ENCODE measurements at regions not wholly inside any gene's neighbourhood (a gene's known extent, or its start where the extent isn't known, plus 50 kb on each side); places are given as distances from the start of the nearest gene placed in this dataset.

DNA sequence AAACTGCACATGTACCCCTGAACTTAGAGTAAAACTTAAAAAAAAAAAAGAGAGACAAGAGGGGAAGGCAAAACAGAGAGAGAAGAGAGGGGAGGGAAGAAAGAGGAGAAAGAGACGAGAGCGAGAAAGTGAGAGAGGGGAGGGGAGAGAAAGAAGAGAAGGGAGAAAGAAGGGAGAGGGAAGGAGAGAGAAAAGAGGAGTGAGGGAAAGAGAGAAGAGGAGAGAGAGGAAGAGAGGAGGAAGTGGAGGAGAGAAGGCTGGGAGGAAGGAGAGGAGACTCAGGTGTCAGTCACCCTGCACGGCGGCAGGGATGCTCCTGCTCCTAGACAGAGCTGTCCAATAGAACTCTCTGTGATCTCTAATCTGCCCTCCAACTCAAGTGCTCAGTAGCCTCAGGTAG lies 248.3 kb downstream of the MIAT start:
- no peak overlapping the region; a peak in 1 of 5 replicates for H3K4me3 Mint-ChIP-seq
- H2AK5ac ChIP-seq (ENCODE audit: insufficient read length, low read length): no peak overlapping the region
- no peaks in the 10 kb centered on the region for H3K9me3 ChIP-seq (ENCODE audit: control insufficient read depth, low read depth, low read length)
- no peak overlapping the region for H2BK5ac ChIP-seq (ENCODE audit: insufficient read length, low read length)
- H2BK120ac ChIP-seq (ENCODE audit: low read depth, low read length, poor library complexity, severe bottlenecking): no peak overlapping the region
- no peak overlapping the region for H3K9ac ChIP-seq (ENCODE audit: extremely low read depth, insufficient read length, low read length)
- no peak overlapping the region for H3K27ac ChIP-seq (ENCODE audit: insufficient read length, low read depth, low read length)
- H3K4ac ChIP-seq (ENCODE audit: low read depth, low read length): no peak overlapping the region
- no peak overlapping the region for H2AFZ ChIP-seq (ENCODE audit: low read length)
- no peak overlapping the region for H4K8ac ChIP-seq (replicated peaks; ENCODE audit: insufficient read length, low read depth, low read length)
- no CpG with 5 or more reads among the region's 4 CpGs for WGBS (ENCODE audit: extremely low coverage, insufficient read length, low lambda C conversion rate)
- no peak overlapping the region for H3K18ac ChIP-seq (ENCODE audit: insufficient read length, low read depth, low read length)
- peaks cover 38 to 55% of the 10 kb centered on the region in 2 experiments for H3K4me1 Mint-ChIP-seq
- H3K9me3 Mint-ChIP-seq: no peaks in the 10 kb centered on the region
- H3K27ac Mint-ChIP-seq: no peak overlapping the region
- no peak overlapping the region for H2BK15ac ChIP-seq (ENCODE audit: low read depth, low read length)
- peaks cover 2% of the 10 kb centered on the region; the same call in 1 of the 2 replicates for H3K27me3 ChIP-seq (ENCODE audit: insufficient read depth, low read length)
- H3K36me3 Mint-ChIP-seq (ENCODE audit: insufficient read depth in 1 of 3, low read depth in 3 of 3): no peaks in the 10 kb centered on the region; a peak in 1 of 7 replicates
- no peak overlapping the region for H3K23ac ChIP-seq (ENCODE audit: insufficient read length, low read depth, low read length)
- peaks cover 10% of the 10 kb centered on the region for H3K23me2 ChIP-seq (ENCODE audit: insufficient read length, low read depth, low read length, poor library complexity, severe bottlenecking)
- no peak overlapping the region for H2BK12ac ChIP-seq (ENCODE audit: insufficient read length, low read depth, low read length)
- no peaks in the 10 kb centered on the region for H4K20me1 ChIP-seq (ENCODE audit: control insufficient read depth, insufficient read depth, insufficient read length)
- no peak overlapping the region for H3T11ph ChIP-seq (ENCODE audit: low read length)
- H2BK20ac ChIP-seq (ENCODE audit: low read depth, low read length, poor library complexity, severe bottlenecking): no peak overlapping the region
- H4K5ac ChIP-seq (ENCODE audit: insufficient read length, low read depth, low read length): no peak overlapping the region
- no peaks in the 10 kb centered on the region for H3K79me2 ChIP-seq (ENCODE audit: insufficient read depth, low read length)
- DNase-seq: no peak
- H3K4me1 ChIP-seq (ENCODE audit: insufficient read depth, low read length): no peaks in the 10 kb centered on the region; the same call in 1 of the 2 replicates
- H3K14ac ChIP-seq (ENCODE audit: insufficient read depth, low read length): no peak overlapping the region
- peaks cover 78% of the 10 kb centered on the region for H3K27me3 Mint-ChIP-seq (ENCODE audit: low read depth)
- no peaks in the 10 kb centered on the region for H3K79me1 ChIP-seq (ENCODE audit: insufficient read depth, low read depth, low read length, poor library complexity, severe bottlenecking)
- no peak overlapping the region for H3K4me2 ChIP-seq (ENCODE audit: insufficient read depth, insufficient read length, low read length)
- H3K56ac ChIP-seq (ENCODE audit: insufficient read length, low read depth, low read length): no peak overlapping the region
- H4K91ac ChIP-seq (ENCODE audit: insufficient read length, low read depth, low read length): no peak overlapping the region
- TF ChIP-seq, protein P1, sequence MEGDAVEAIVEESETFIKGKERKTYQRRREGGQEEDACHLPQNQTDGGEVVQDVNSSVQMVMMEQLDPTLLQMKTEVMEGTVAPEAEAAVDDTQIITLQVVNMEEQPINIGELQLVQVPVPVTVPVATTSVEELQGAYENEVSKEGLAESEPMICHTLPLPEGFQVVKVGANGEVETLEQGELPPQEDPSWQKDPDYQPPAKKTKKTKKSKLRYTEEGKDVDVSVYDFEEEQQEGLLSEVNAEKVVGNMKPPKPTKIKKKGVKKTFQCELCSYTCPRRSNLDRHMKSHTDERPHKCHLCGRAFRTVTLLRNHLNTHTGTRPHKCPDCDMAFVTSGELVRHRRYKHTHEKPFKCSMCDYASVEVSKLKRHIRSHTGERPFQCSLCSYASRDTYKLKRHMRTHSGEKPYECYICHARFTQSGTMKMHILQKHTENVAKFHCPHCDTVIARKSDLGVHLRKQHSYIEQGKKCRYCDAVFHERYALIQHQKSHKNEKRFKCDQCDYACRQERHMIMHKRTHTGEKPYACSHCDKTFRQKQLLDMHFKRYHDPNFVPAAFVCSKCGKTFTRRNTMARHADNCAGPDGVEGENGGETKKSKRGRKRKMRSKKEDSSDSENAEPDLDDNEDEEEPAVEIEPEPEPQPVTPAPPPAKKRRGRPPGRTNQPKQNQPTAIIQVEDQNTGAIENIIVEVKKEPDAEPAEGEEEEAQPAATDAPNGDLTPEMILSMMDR (conservative IDR thresholded peaks at IDR 0.05): no peak
